ENCODE measurements at regions not wholly inside any gene's neighbourhood (a gene's known extent, or its start where the extent isn't known, plus 50 kb on each side); places are given as distances from the start of the nearest gene placed in this dataset.
A peak's percentile ranks its signal among the peaks of the same experiment; 100 is the strongest.

GRCh38 chr11:129590030-129590752 lies 214.5 kb downstream of the BARX2 start:
- no peak overlapping the region for H3K27ac ChIP-seq
- no peak overlapping the region for H3K4me3 ChIP-seq

DNA sequence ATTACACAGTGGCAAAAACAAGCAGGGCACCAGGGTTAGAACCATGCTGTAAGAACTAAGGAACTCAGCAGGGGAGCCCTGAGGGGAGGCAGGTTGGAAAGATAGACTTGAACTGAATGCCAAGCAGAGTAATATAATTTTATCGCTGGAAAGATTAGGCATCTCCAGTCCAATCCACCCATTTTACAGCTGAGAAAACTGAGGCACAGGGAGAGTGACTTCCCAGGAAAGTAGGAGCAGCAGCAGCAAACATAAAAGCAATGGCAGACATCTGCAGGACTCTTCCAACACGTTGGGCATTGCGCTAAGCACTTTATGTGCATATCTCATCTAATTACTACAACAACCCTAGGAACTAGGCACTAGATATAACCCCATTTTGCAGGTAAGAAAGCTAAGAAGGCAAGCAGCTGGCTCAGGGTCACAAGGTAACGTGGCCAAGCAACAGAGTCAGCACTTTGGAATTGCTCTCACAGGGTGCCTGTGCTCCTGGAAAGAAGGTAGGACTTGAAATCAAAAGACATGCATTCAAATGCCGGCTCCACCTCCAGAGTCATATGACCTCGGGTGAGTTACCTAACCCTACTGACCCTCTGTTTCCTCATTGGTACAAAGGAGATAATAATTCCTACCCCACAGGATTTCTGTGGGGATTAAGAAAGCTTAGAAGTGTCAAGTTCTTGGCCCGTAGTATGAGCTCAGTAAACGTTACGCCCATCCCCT lies 215.3 kb downstream of the BARX2 start:
- Histone ChIP-seq H3K4me3 (no peak overlapping the region), H3K27ac (no peak overlapping the region)

DNA sequence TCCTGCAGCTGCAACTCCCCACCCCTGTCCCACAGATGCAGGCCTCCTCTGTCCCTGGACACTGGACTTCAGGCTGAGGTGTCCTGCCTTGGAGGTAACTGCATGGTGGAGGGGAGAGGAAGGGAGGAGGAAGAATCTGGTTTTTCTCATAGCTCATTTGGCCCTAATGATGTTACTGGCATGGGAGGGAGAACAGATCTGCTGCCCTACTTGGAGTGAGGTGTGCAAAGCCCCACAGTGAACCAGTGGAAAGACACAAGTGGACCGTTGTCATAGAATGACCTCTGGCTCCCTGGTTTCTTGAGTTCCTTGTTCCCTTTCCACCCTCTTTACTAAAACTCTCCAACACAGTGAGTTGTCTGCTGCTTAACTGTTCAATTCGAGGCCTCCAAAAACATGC lies 215.9 kb downstream of the BARX2 start:
- Histone ChIP-seq H3K4me3 (no peak overlapping the region), H3K27ac (no peak overlapping the region)

DNA sequence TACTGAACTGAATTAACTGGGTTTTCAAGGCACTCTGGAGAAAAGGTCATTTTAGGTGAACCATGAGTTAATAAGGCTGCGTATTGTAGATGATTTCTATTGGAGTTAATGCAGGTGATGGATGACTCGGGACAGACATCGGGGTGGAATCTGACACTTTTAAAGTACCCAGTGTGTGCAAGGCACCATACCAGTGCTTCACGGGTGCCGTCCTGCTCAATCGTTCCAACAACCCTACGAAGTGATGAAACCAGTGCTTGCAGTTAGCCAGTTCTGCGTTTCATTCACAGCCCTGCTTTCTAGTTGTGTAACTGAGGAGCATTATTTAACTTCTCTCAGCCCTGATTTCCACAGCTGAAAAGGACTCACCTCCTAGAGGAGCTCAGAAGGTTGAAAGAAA lies 216.5 kb downstream of the BARX2 start:
- Histone ChIP-seq H3K4me3 (no peak overlapping the region), H3K27ac (peak overlapping the region in 7 of 21 experiments; percentile 17 to 69 (median 51))

- no peak overlapping the region for H3K4me3 ChIP-seq
- H3K27ac ChIP-seq, result peak overlapping the region in 8 of 21 experiments; percentile 18 to 69 (median 49)
These were observed 217.4 kb downstream of the BARX2 start for GRCh38 chr11:129593098-129593497.

DNA sequence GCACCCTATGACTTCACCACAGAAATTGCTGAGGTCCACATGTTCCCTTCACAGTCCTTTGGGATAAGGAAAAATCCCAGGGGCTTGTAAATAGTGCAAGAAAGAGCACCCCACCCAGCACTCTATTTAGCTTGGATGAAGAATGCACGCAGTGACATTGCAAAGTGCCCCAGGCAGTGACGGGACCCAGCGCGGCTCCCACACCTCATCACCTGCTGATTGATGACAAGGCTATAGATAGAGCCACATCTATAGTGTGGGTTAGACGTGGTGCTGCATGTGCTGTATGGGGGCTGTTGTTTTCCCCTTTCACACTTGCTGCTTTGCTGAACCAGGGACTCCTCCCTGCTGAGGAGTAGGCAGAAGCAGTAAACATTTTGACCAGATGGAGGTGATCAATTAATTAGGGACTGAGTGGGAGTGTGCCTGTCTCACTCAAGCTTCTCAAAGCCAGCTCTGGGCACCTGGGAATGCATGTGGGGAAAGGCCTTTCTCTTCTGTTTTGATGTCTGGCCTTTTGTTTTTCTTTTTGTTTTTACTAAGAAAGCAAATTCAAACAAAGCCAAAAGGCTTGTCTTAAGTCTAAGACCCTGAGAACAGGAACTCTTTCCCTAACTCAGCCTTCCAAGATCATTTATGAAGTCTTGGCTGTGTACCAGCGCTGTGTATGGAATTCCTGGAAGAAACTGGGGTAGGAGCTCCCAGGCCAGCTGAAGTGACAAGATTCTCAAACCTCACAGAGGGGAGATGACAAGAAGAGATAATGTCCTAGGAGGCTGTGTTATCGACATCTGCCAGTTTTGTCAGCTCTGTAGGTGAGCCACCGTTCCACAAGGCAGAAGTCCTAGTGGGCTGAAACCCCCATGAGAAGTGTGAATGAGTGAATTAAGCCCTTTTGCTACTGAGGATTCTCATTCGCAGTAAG lies 219.7 kb downstream of the BARX2 start:
- H3K27ac ChIP-seq, result peak overlapping the region in 2 of 21 experiments; percentile 8 to 48
- no peak overlapping the region for H3K4me3 ChIP-seq

- H3K27ac ChIP-seq, result no peak overlapping the region
- H3K4me3 ChIP-seq, result no peak overlapping the region
These were observed 219.3 kb upstream of the TMEM45B start for GRCh38 chr11:129596351-129596750.

DNA sequence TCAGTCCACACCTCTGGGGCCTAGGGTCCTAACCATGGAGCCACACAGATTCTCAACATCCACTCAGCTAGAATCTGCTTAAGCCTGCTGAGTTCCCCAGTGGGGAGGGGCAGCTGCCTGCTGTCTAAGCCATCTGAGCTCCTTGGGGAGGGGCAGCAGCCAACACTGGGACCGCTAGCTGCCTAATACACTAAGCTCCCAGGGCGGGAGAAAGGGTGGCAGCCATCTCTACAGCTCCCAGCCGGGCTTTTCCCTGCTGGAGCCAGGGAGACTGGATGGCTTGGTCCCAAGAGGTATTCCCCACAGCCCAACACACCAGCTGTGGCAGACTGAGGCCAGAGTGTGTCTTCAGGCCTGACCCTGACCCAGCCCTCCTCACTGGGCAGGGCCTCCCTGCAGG lies 217.3 kb upstream of the TMEM45B start:
- Histone ChIP-seq H3K4me3 (no peak overlapping the region), H3K27ac (no peak overlapping the region)

GRCh38 chr11:129605815-129606214 lies 209.8 kb upstream of the TMEM45B start:
- Histone ChIP-seq H3K27ac (no peak overlapping the region), H3K4me3 (no peak overlapping the region)

DNA sequence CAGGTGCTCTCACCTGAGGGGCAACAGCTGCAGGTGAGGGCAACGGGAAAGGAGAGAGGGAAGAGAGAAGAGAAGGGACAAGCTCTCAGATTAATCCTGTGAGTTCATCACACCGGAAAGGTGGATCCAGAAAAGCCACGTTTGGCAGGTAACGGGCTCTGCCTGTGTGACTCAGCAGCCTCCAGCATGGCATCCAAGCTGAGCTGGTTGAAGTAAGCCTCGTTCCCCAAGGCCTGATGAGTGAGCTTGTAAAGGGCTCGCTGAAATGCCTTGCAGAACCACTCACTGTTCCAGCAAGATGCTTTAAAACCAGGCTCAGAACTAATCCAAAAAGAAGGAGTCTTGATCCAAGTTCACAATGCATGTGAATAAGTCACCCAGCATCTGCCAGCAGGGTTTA lies 206.9 kb upstream of the TMEM45B start:
- H3K4me3 ChIP-seq, result no peak overlapping the region

GRCh38 chr11:129610125-129610524 lies 205.5 kb upstream of the TMEM45B start:
- Histone ChIP-seq H3K27ac (peak overlapping the region in 5 of 21 experiments; percentile 3 to 47 (median 8)), H3K4me3 (no peak overlapping the region)

More for the DNA sequence above, 206.9 kb upstream of the TMEM45B start:
- peak overlapping the region in 4 of 21 experiments; percentile 6 to 58 (median 38) for H3K27ac ChIP-seq

DNA sequence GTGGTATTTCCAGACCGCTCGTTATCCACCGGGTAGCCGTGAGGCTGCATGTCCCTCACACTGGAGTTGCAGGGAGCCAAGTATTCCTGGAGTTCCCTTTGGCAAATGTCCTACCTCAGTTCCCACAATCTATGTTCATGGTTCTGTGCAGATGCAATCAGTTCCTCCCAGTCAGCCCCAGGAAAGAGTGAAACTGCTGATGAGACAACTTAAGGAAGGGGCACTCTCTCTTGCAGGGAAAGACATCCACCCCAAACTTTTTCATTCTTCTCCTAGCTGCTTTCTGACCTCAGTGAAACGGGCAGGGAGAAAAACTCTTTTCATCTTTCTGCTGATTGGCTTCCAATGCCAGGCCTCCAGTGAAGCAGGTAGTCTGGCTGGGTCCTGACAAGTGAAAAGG lies 205.1 kb upstream of the TMEM45B start:
- H3K4me3 ChIP-seq, result no peak overlapping the region
- H3K27ac ChIP-seq, result peak overlapping the region in 1 of 21 experiments; percentile 11

DNA sequence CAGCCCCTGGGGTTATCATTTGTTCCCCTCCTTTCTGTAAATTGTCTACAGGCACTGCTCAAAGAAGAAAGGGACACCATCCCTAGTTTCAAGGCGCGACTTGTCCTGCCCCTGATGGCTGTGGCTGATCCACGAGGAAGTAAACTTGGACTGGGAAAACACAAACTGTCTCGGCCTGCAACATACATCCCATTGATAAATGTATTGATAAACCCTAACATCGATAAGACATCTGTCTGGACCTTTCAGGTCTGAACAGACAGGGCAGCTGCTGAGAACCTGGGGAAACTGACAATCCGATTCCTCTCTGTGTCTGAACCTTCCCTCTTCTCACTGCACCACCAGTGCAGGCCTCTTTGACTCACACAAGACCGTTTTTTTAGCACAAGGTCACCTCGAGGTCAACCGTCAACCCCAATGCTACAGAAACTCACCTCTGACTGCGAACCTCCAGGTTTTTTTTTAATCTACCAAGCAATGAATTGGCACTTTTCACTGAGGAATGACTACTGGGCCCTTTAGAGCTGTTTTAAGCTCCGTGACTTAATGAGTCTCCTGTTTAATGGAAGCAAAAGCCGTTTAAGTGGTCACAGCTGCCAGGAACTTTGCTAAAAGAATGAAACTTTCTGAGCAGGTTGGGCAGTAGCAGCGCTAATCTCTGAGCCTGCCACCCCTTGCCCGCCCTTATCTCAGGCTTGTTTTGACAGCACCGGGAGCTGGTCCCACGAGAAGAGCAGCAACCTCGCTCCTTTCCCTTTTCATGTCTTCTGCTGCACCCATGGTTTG lies 203.8 kb upstream of the TMEM45B start:
- H3K4me3 ChIP-seq, result no peak overlapping the region
- H3K27ac ChIP-seq, result peak overlapping the region in 15 of 21 experiments; percentile 4 to 73 (median 51)

GRCh38 chr11:129612447-129612961 lies 203.1 kb upstream of the TMEM45B start:
- no peak overlapping the region for H3K4me3 ChIP-seq
- peak overlapping the region in 13 of 21 experiments; percentile 26 to 73 (median 54) for H3K27ac ChIP-seq

DNA sequence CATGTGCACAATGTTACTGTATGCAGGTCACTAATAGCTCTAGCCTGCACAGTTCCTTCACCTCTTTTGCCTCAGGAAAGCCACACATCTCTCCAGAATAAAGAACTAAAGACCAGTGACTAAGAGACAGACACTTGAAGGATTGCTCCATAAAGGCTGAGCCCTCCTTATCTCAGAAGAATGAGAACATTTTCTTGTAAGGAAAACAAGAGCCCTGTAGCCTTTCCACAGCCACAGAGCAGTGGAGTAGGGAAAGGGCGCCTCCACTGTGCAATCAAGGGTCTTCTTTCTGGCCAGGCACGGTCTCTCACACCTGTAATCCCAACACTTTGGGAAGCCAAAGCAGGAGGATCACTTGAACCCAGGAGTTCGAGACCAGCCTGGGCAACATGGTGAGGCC lies 202.6 kb upstream of the TMEM45B start:
- Histone ChIP-seq H3K4me3 (no peak overlapping the region), H3K27ac (peak overlapping the region in 12 of 21 experiments; percentile 8 to 73 (median 35))

DNA sequence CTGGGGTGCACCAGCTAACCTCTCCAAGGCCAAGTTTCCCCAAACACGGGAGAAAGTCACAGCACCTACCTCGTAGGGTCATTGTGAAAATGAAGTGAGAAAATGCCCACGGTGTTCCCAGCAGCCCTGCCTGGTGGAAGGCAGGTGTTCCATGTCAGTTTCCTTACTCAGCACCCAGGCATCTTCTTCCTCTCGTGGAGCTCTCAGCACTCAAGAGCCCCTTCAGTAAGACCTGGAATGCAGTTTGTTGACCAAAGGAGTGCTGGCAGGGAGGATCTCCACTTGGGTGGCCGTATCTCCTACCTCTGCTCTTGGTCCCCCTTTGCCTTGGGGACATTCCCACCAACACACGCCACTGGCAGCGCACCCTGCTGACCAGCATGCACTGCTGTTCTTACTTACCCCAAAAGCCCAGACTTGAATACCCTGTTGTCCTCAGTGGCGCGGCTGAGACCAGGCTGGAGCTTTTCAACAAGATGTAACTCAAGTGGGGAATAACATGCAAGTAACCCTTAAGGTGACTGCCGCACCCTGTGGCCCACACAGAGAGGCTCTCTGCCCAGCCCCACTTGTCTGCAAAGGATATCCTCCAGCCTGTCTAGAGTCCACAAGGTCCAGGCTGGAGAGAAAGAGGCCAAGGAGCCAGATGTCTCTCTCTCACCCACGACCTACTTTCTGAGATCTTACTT lies 201.2 kb upstream of the TMEM45B start:
- peak overlapping the region in 3 of 21 experiments; percentile 10 to 38 (median 34) for H3K27ac ChIP-seq
- no peak overlapping the region for H3K4me3 ChIP-seq

- Histone ChIP-seq H3K4me3 (no peak overlapping the region), H3K27ac (peak overlapping the region in 3 of 21 experiments; percentile 57 to 75 (median 60))
These were observed 197.5 kb upstream of the TMEM45B start for GRCh38 chr11:129618046-129618569.
